Right lobe of liver (tissue), 6 donors: ENCODE measurements at regions not wholly inside any gene's neighbourhood (a gene's known extent, or its start where the extent isn't known, plus 50 kb on each side); places are given as distances from the start of the nearest gene placed in this dataset.

Experiments used
- ATAC-seq, 4 donors: fragments of 200-7000 bp; cut with Tn5 transposase; one replicate each; pipeline ENCODE4 v1.9.1; 2020; ENCODE audit warnings: mild to moderate bottlenecking in 4 of 4, moderate library complexity in 4 of 4
- DNase-seq, 3 donors: peaks; one replicate each; pipeline ENCODE4 v3.0.0-alpha.2; 2020
- H3K27ac ChIP-seq, 3 donors: fragments of 200-600 bp; one replicate each; pipeline ENCODE4 v1.8.0; 2022
- H3K27me3 ChIP-seq, 2 donors: fragments of 200-600 bp; one replicate each; pipeline ENCODE4 v1.8.0; 2022
- H3K36me3 ChIP-seq, 4 donors: fragments of 200-600 bp; sonication (generic) in 1 of 4; one replicate each; pipeline versions ENCODE4 v1.5.1 to v1.8.0; 2017 to 2022; ENCODE audit warnings: control low read depth in 1 of 4
- H3K4me1 ChIP-seq, 4 donors: fragments of 200-600 bp; sonication (generic) in 1 of 4; one replicate each; pipeline versions ENCODE4 v1.5.1 to v1.8.0; 2017 to 2022; ENCODE audit warnings: control low read depth in 1 of 4
- H3K4me3 ChIP-seq, 3 donors: fragments of 200-600 bp; one replicate each; pipeline ENCODE4 v1.8.0; 2022
- H3K9me3 ChIP-seq, 4 donors: fragments of 200-600 bp; sonication (generic) in 1 of 4; one replicate each; pipeline versions ENCODE4 v1.5.1 to v1.8.0; 2017 to 2022; ENCODE audit warnings: control low read depth in 1 of 4
- CTCF ChIP-seq, 4 donors: fragments of 200-600 bp in 3 of 4; fragments of 450-650 bp in 1 of 4; IDR thresholded peaks; one replicate each; pipeline versions ENCODE4 v1.5.1 to v1.8.0; 2016 to 2022; ENCODE audit warnings: antibody characterized with exemption in 4 of 4, mild to moderate bottlenecking in 2 of 4
- POLR2A ChIP-seq: fragments of 450-650 bp; IDR thresholded peaks from one replicate; pipeline ENCODE4 v1.6.1; 2017; ENCODE audit warnings: antibody characterized with exemption, mild to moderate bottlenecking
- WGBS: methylation state at CpG from one replicate; pipeline ENCODE4 v1.1.6; 2018; ENCODE audit warnings: low coverage, low lambda C conversion rate; ENCODE audit not compliant: insufficient coverage; ENCODE audit errors: missing lambda C conversion rate; 5-methylcytosine and 5-hydroxymethylcytosine counted together
- intact Hi-C, 2 donors: fragments of 100-400 bp; cut with DNase I; formaldehyde crosslinking; loops; one replicate each; pipeline versions ENCODE4 v1.11.2 to v1.14.1; 2022
- donor health status: DM: no; HTN: yes; CAD: no.
- donor health status: DM: no; HTN: no; CAD: no.
- donor health status: DM: no; HTN: no; CAD: no.
- donor health status: DM: no; HTN: yes; CAD: no.
- donor health status: DM: no; HTN: yes; CAD: no.

- Histone ChIP-seq H3K9me3 (no peaks in the 10 kb centered on the region), H3K27me3 (no peaks in the 10 kb centered on the region), H3K4me1 (no peaks in the 10 kb centered on the region), H3K27ac (no peak overlapping the region), H3K4me3 (no peak overlapping the region), H3K36me3 (no peaks in the 10 kb centered on the region)
- ATAC-seq (no peak), DNase-seq (no peak)
- TF ChIP-seq POLR2A (no peak), CTCF (IDR thresholded peaks at IDR 0.05) (no peak)
- intact Hi-C loops, result no loop called here
- WGBS, result 55% methylated on average over 6 of the region's 6 CpGs
These were observed 197.9 kb downstream of the DIRAS2 start for GRCh38 chr9:90444609-90445204.

- H3K4me3 ChIP-seq, result no peak overlapping the region
- WGBS, result 41% methylated on average over 3 of the region's 3 CpGs
- no peak for DNase-seq
- no peaks in the 10 kb centered on the region for H3K9me3 ChIP-seq
- no peaks in the 10 kb centered on the region for H3K36me3 ChIP-seq
- no peak for TF ChIP-seq CTCF (IDR thresholded peaks at IDR 0.05)
- no peak for TF ChIP-seq POLR2A
- ATAC-seq, result no peak
- H3K27ac ChIP-seq, result no peak overlapping the region
- no peaks in the 10 kb centered on the region for H3K27me3 ChIP-seq
- no peaks in the 10 kb centered on the region for H3K4me1 ChIP-seq
- intact Hi-C loops, result no loop called here
These were observed 197.2 kb downstream of the DIRAS2 start for GRCh38 chr9:90445391-90445790.

- 61% methylated on average over 7 of the region's 7 CpGs for WGBS
- Histone ChIP-seq H3K27me3 (no peaks in the 10 kb centered on the region), H3K4me1 (no peaks in the 10 kb centered on the region), H3K36me3 (no peaks in the 10 kb centered on the region), H3K9me3 (no peaks in the 10 kb centered on the region), H3K27ac (no peak overlapping the region), H3K4me3 (no peak overlapping the region)
- TF ChIP-seq POLR2A (no peak), CTCF (IDR thresholded peaks at IDR 0.05) (no peak)
- DNase-seq (no peak), ATAC-seq (no peak)
- intact Hi-C loops, result no loop called here
These were observed 196.2 kb downstream of the DIRAS2 start for GRCh38 chr9:90446200-90446948.

- no peaks in the 10 kb centered on the region for H3K9me3 ChIP-seq
- 83% methylated on average over 3 of the region's 4 CpGs for WGBS
- TF ChIP-seq CTCF (IDR thresholded peaks at IDR 0.05) (no peak), POLR2A (no peak)
- H3K4me3 ChIP-seq, result no peak overlapping the region
- H3K4me1 ChIP-seq, result no peaks in the 10 kb centered on the region
- no peak overlapping the region for H3K27ac ChIP-seq
- no peaks in the 10 kb centered on the region for H3K27me3 ChIP-seq
- DNase-seq (no peak), ATAC-seq (no peak)
- no peaks in the 10 kb centered on the region for H3K36me3 ChIP-seq
- intact Hi-C loops, result no loop called here
These were observed 194.9 kb downstream of the DIRAS2 start for GRCh38 chr9:90447773-90448172.
